CD1c-positive myeloid dendritic cell (primary cell): ENCODE measurements at regions not wholly inside any gene's neighbourhood (a gene's known extent, or its start where the extent isn't known, plus 50 kb on each side); places are given as distances from the start of the nearest gene placed in this dataset.
A peak's percentile ranks its signal among the peaks of the same experiment; 100 is the strongest.
"Not testable (repeated sequence)": the region's sequence is repeated elsewhere in the genome, so short reads cannot be mapped to it uniquely, and the experiment has no call there.

Source experiments
- DNase-seq: peaks from one replicate; pipeline ENCODE4 v3.0.0-alpha.2; 2016; ENCODE audit errors: extremely low spot score

GRCh38 chr4:173091362-173091761, 77.2 kb upstream of the GALNT7 start:
- no peak for DNase-seq

GRCh38 chr4:173091958-173092357, 76.7 kb upstream of the GALNT7 start:
- no peak for DNase-seq

- DNase-seq, result no peak
Observed at GRCh38 chr4:173093361-173093760, 75.2 kb upstream of the GALNT7 start.

- DNase-seq, result no peak
Observed at GRCh38 chr4:173094739-173095421, 73.7 kb upstream of the GALNT7 start.

- DNase-seq, result not testable (repeated sequence)
Observed at GRCh38 chr4:173099447-173099846, 69.2 kb upstream of the GALNT7 start.

GRCh38 chr4:173111031-173111430, 57.6 kb upstream of the GALNT7 start:
- DNase-seq, result no peak

GRCh38 chr4:173117430-173117829, 51.2 kb upstream of the GALNT7 start:
- peak; percentile 8 for DNase-seq
